ENCODE measurements at regions not wholly inside any gene's neighbourhood (a gene's known extent, or its start where the extent isn't known, plus 50 kb on each side); places are given as distances from the start of the nearest gene placed in this dataset.

GRCh38 chr13:74839656-74840055, 642.3 kb downstream of the TBC1D4 start:
- Histone ChIP-seq H3K27ac (ENCODE audit: low read depth in 1 of 2, low read length in 1 of 2) (no peak overlapping the region), H3K4me1 (ENCODE audit: control insufficient read depth in 2 of 2, insufficient read depth in 2 of 2, low read length in 2 of 2) (no peaks in the 10 kb centered on the region), H3K27me3 (ENCODE audit: control insufficient read depth in 2 of 2, insufficient read depth in 1 of 2, low read length in 1 of 2) (no peaks in the 10 kb centered on the region), H3K36me3 (ENCODE audit: control insufficient read depth in 2 of 2, insufficient read depth in 2 of 2, low read length in 1 of 2) (no peaks in the 10 kb centered on the region), H3K9me3 (ENCODE audit: control insufficient read depth in 2 of 2, insufficient read depth in 1 of 2, low read length in 1 of 2) (no peaks in the 10 kb centered on the region), H3K4me3 (ENCODE audit: low read length in 2 of 2) (no peak overlapping the region)
- no peak for DNase-seq (ENCODE audit: low read depth in 6 of 9, low spot score in 9 of 9)

- Histone ChIP-seq H3K36me3 (ENCODE audit: control insufficient read depth in 2 of 2, insufficient read depth in 2 of 2, low read length in 1 of 2) (no peaks in the 10 kb centered on the region), H3K27me3 (ENCODE audit: control insufficient read depth in 2 of 2, insufficient read depth in 1 of 2, low read length in 1 of 2) (no peaks in the 10 kb centered on the region), H3K27ac (ENCODE audit: low read depth in 1 of 2, low read length in 1 of 2) (no peak overlapping the region), H3K4me3 (ENCODE audit: low read length in 2 of 2) (no peak overlapping the region), H3K9me3 (ENCODE audit: control insufficient read depth in 2 of 2, insufficient read depth in 1 of 2, low read length in 1 of 2) (no peaks in the 10 kb centered on the region), H3K4me1 (ENCODE audit: control insufficient read depth in 2 of 2, insufficient read depth in 2 of 2, low read length in 2 of 2) (no peaks in the 10 kb centered on the region)
- no peak for DNase-seq (ENCODE audit: low read depth in 6 of 9, low spot score in 9 of 9)
- WGBS, result 96% methylated on average over 5 of the region's 5 CpGs
Observed at GRCh38 chr13:74838096-74838495, 643.9 kb downstream of the TBC1D4 start.

GRCh38 chr13:74836628-74837027, 645.3 kb downstream of the TBC1D4 start:
- no peak for DNase-seq (ENCODE audit: low read depth in 6 of 9, low spot score in 9 of 9)
- Histone ChIP-seq H3K4me1 (ENCODE audit: control insufficient read depth in 2 of 2, insufficient read depth in 2 of 2, low read length in 2 of 2) (no peaks in the 10 kb centered on the region), H3K27me3 (ENCODE audit: control insufficient read depth in 2 of 2, insufficient read depth in 1 of 2, low read length in 1 of 2) (no peaks in the 10 kb centered on the region), H3K27ac (ENCODE audit: low read depth in 1 of 2, low read length in 1 of 2) (no peak overlapping the region), H3K9me3 (ENCODE audit: control insufficient read depth in 2 of 2, insufficient read depth in 1 of 2, low read length in 1 of 2) (no peaks in the 10 kb centered on the region), H3K4me3 (ENCODE audit: low read length in 2 of 2) (no peak overlapping the region), H3K36me3 (ENCODE audit: control insufficient read depth in 2 of 2, insufficient read depth in 2 of 2, low read length in 1 of 2) (no peaks in the 10 kb centered on the region)
- WGBS, result 96% methylated on average over 1 of the region's 1 CpG

- Histone ChIP-seq H3K4me1 (ENCODE audit: control insufficient read depth in 2 of 2, insufficient read depth in 2 of 2, low read length in 2 of 2) (no peaks in the 10 kb centered on the region), H3K36me3 (ENCODE audit: control insufficient read depth in 2 of 2, insufficient read depth in 2 of 2, low read length in 1 of 2) (no peaks in the 10 kb centered on the region), H3K27me3 (ENCODE audit: control insufficient read depth in 2 of 2, insufficient read depth in 1 of 2, low read length in 1 of 2) (no peaks in the 10 kb centered on the region), H3K4me3 (ENCODE audit: low read length in 2 of 2) (no peak overlapping the region), H3K27ac (ENCODE audit: low read depth in 1 of 2, low read length in 1 of 2) (no peak overlapping the region), H3K9me3 (ENCODE audit: control insufficient read depth in 2 of 2, insufficient read depth in 1 of 2, low read length in 1 of 2) (no peaks in the 10 kb centered on the region)
- WGBS, result 70% methylated on average over 1 of the region's 1 CpG
- no peak for DNase-seq (ENCODE audit: low read depth in 6 of 9, low spot score in 9 of 9)
Observed at GRCh38 chr13:74835579-74835978, 646.4 kb downstream of the TBC1D4 start.

- Histone ChIP-seq H3K27me3 (ENCODE audit: control insufficient read depth in 2 of 2, insufficient read depth in 1 of 2, low read length in 1 of 2) (no peaks in the 10 kb centered on the region), H3K4me1 (ENCODE audit: control insufficient read depth in 2 of 2, insufficient read depth in 2 of 2, low read length in 2 of 2) (no peaks in the 10 kb centered on the region), H3K9me3 (ENCODE audit: control insufficient read depth in 2 of 2, insufficient read depth in 1 of 2, low read length in 1 of 2) (no peaks in the 10 kb centered on the region), H3K4me3 (ENCODE audit: low read length in 2 of 2) (no peak overlapping the region), H3K27ac (ENCODE audit: low read depth in 1 of 2, low read length in 1 of 2) (no peak overlapping the region), H3K36me3 (ENCODE audit: control insufficient read depth in 2 of 2, insufficient read depth in 2 of 2, low read length in 1 of 2) (no peaks in the 10 kb centered on the region)
- DNase-seq (ENCODE audit: low read depth in 6 of 9, low spot score in 9 of 9), result no peak
Observed at GRCh38 chr13:74825938-74826246, 656.1 kb downstream of the TBC1D4 start.

- H3K27me3 ChIP-seq (ENCODE audit: control insufficient read depth in 2 of 2, insufficient read depth in 1 of 2, low read length in 1 of 2), result no peaks in the 10 kb centered on the region
- H3K27ac ChIP-seq (ENCODE audit: low read depth in 1 of 2, low read length in 1 of 2), result no peak overlapping the region
- DNase-seq (ENCODE audit: low read depth in 6 of 9, low spot score in 9 of 9), result no peak
- H3K4me3 ChIP-seq (ENCODE audit: low read length in 2 of 2), result no peak overlapping the region
- WGBS, result 85% methylated on average over 2 of the region's 2 CpGs
- no peaks in the 10 kb centered on the region for H3K9me3 ChIP-seq (ENCODE audit: control insufficient read depth in 2 of 2, insufficient read depth in 1 of 2, low read length in 1 of 2)
- H3K4me1 ChIP-seq (ENCODE audit: control insufficient read depth in 2 of 2, insufficient read depth in 2 of 2, low read length in 2 of 2), result no peaks in the 10 kb centered on the region
- H3K36me3 ChIP-seq (ENCODE audit: control insufficient read depth in 2 of 2, insufficient read depth in 2 of 2, low read length in 1 of 2), result no peaks in the 10 kb centered on the region
Observed at GRCh38 chr13:74825152-74825937, 656.6 kb downstream of the TBC1D4 start.

- H3K9me3 ChIP-seq (ENCODE audit: control insufficient read depth in 2 of 2, insufficient read depth in 1 of 2, low read length in 1 of 2), result no peaks in the 10 kb centered on the region
- H3K27me3 ChIP-seq (ENCODE audit: control insufficient read depth in 2 of 2, insufficient read depth in 1 of 2, low read length in 1 of 2), result no peaks in the 10 kb centered on the region
- DNase-seq (ENCODE audit: low read depth in 6 of 9, low spot score in 9 of 9), result no peak
- no peak overlapping the region for H3K4me3 ChIP-seq (ENCODE audit: low read length in 2 of 2)
- no peak overlapping the region for H3K27ac ChIP-seq (ENCODE audit: low read depth in 1 of 2, low read length in 1 of 2)
- H3K36me3 ChIP-seq (ENCODE audit: control insufficient read depth in 2 of 2, insufficient read depth in 2 of 2, low read length in 1 of 2), result no peaks in the 10 kb centered on the region
- 78% methylated on average over 3 of the region's 3 CpGs for WGBS
- no peaks in the 10 kb centered on the region for H3K4me1 ChIP-seq (ENCODE audit: control insufficient read depth in 2 of 2, insufficient read depth in 2 of 2, low read length in 2 of 2)
Observed at GRCh38 chr13:74820809-74821208, 661.2 kb downstream of the TBC1D4 start.

- Histone ChIP-seq H3K27ac (ENCODE audit: low read depth in 1 of 2, low read length in 1 of 2) (no peak overlapping the region), H3K27me3 (ENCODE audit: control insufficient read depth in 2 of 2, insufficient read depth in 1 of 2, low read length in 1 of 2) (no peaks in the 10 kb centered on the region), H3K4me3 (ENCODE audit: low read length in 2 of 2) (no peak overlapping the region), H3K4me1 (ENCODE audit: control insufficient read depth in 2 of 2, insufficient read depth in 2 of 2, low read length in 2 of 2) (no peaks in the 10 kb centered on the region), H3K9me3 (ENCODE audit: control insufficient read depth in 2 of 2, insufficient read depth in 1 of 2, low read length in 1 of 2) (no peaks in the 10 kb centered on the region), H3K36me3 (ENCODE audit: control insufficient read depth in 2 of 2, insufficient read depth in 2 of 2, low read length in 1 of 2) (no peaks in the 10 kb centered on the region)
- no peak for DNase-seq (ENCODE audit: low read depth in 6 of 9, low spot score in 9 of 9)
- 82% methylated on average over 2 of the region's 2 CpGs for WGBS
Observed at GRCh38 chr13:74819549-74819948, 662.4 kb downstream of the TBC1D4 start.

GRCh38 chr13:74816737-74817136, 665.2 kb downstream of the TBC1D4 start:
- DNase-seq (ENCODE audit: low read depth in 6 of 9, low spot score in 9 of 9), result no peak
- WGBS, result 97% methylated on average over 1 of the region's 1 CpG

GRCh38 chr13:74796157-74796556, 662.0 kb upstream of the KLF12 start:
- DNase-seq (ENCODE audit: low read depth in 6 of 9, low spot score in 9 of 9), result no peak
- Histone ChIP-seq H3K27ac (ENCODE audit: low read depth in 1 of 2, low read length in 1 of 2) (no peak overlapping the region), H3K27me3 (ENCODE audit: control insufficient read depth in 2 of 2, insufficient read depth in 1 of 2, low read length in 1 of 2) (no peaks in the 10 kb centered on the region), H3K4me1 (ENCODE audit: control insufficient read depth in 2 of 2, insufficient read depth in 2 of 2, low read length in 2 of 2) (no peaks in the 10 kb centered on the region), H3K4me3 (ENCODE audit: low read length in 2 of 2) (no peak overlapping the region), H3K9me3 (ENCODE audit: control insufficient read depth in 2 of 2, insufficient read depth in 1 of 2, low read length in 1 of 2) (peaks cover 0 to 3% of the 10 kb centered on the region in 2 donors), H3K36me3 (ENCODE audit: control insufficient read depth in 2 of 2, insufficient read depth in 2 of 2, low read length in 1 of 2) (no peaks in the 10 kb centered on the region)
- 95% methylated on average over 2 of the region's 2 CpGs for WGBS

More at GRCh38 chr13:74816737-74817136, 665.2 kb downstream of the TBC1D4 start:
- H3K27ac ChIP-seq (ENCODE audit: low read depth in 1 of 2, low read length in 1 of 2), result no peak overlapping the region
- no peaks in the 10 kb centered on the region for H3K9me3 ChIP-seq (ENCODE audit: control insufficient read depth in 2 of 2, insufficient read depth in 1 of 2, low read length in 1 of 2)
- H3K4me3 ChIP-seq (ENCODE audit: low read length in 2 of 2), result no peak overlapping the region
- H3K27me3 ChIP-seq (ENCODE audit: control insufficient read depth in 2 of 2, insufficient read depth in 1 of 2, low read length in 1 of 2), result no peaks in the 10 kb centered on the region
- no peaks in the 10 kb centered on the region for H3K36me3 ChIP-seq (ENCODE audit: control insufficient read depth in 2 of 2, insufficient read depth in 2 of 2, low read length in 1 of 2)
- H3K4me1 ChIP-seq (ENCODE audit: control insufficient read depth in 2 of 2, insufficient read depth in 2 of 2, low read length in 2 of 2), result no peaks in the 10 kb centered on the region

Data from thymus (tissue), 11 donors.